ENCODE measurements at regions not wholly inside any gene's neighbourhood (a gene's known extent, or its start where the extent isn't known, plus 50 kb on each side); places are given as distances from the start of the nearest gene placed in this dataset.

GRCh38 chr2:180122874-180123273 is 115.8 kb upstream of the CWC22 start:
- DNase-seq, result no peak

GRCh38 chr2:180115675-180116074 is 108.6 kb upstream of the CWC22 start:
- DNase-seq, result no peak

GRCh38 chr2:180115269-180115668 is 108.2 kb upstream of the CWC22 start:
- no peak for DNase-seq

- no peak for DNase-seq
Measured at GRCh38 chr2:180111901-180112300, 104.8 kb upstream of the CWC22 start.

GRCh38 chr2:180110469-180110868 is 103.4 kb upstream of the CWC22 start:
- DNase-seq, result no peak

GRCh38 chr2:180101846-180102245 is 94.7 kb upstream of the CWC22 start:
- no peak for DNase-seq

- DNase-seq, result no peak
Measured at GRCh38 chr2:180099308-180099707, 92.2 kb upstream of the CWC22 start.

GRCh38 chr2:180085144-180085543 is 78.0 kb upstream of the CWC22 start:
- no peak for DNase-seq

GRCh38 chr2:180077295-180077906 is 70.3 kb upstream of the CWC22 start:
- no peak for DNase-seq

- no peak for DNase-seq
Measured at GRCh38 chr2:180075870-180076269, 68.8 kb upstream of the CWC22 start.

GRCh38 chr2:180071797-180072196 is 64.7 kb upstream of the CWC22 start:
- no peak for DNase-seq

- no peak for DNase-seq
Measured at GRCh38 chr2:180063494-180064092, 56.5 kb upstream of the CWC22 start.

- DNase-seq, result no peak
Measured at GRCh38 chr2:180062178-180062577, 55.1 kb upstream of the CWC22 start.

- no peak for DNase-seq
Measured at GRCh38 chr2:180061546-180061945, 54.4 kb upstream of the CWC22 start.

- no peak for DNase-seq
Measured at GRCh38 chr2:180061085-180061484, 54.0 kb upstream of the CWC22 start.

GRCh38 chr2:180058993-180059392 is 51.9 kb upstream of the CWC22 start:
- no peak for DNase-seq

- no peak for DNase-seq
Measured at GRCh38 chr2:180057706-180058412, 50.8 kb upstream of the CWC22 start.

All from 8988T (cell line).